BE2C (cell line): ENCODE measurements at regions not wholly inside any gene's neighbourhood (a gene's known extent, or its start where the extent isn't known, plus 50 kb on each side); places are given as distances from the start of the nearest gene placed in this dataset.

ENCODE experiments used
- DNase-seq: peaks from one replicate; pipeline ENCODE4 v3.0.0-alpha.2; 2020
- H3K27me3 ChIP-seq: fragments of 250-450 bp; sonication (Bioruptor Pico); 2 replicates; pipeline ENCODE4 v1.5.1; 2020; ENCODE audit warnings: mild to moderate bottlenecking
- H3K36me3 ChIP-seq: fragments of 250-450 bp; sonication (Bioruptor Pico); 2 replicates; pipeline ENCODE4 v1.5.1; 2020; ENCODE audit warnings: mild to moderate bottlenecking
- H3K4me1 ChIP-seq: fragments of 250-450 bp; sonication (Bioruptor Pico); 2 replicates; pipeline ENCODE4 v1.5.1; 2020
- H3K4me3 ChIP-seq: 2 replicates; pipeline ENCODE4 v1.5.1; 2011; ENCODE audit warnings: low read depth, low read length
- H3K9me3 ChIP-seq: fragments of 250-450 bp; sonication (Bioruptor Pico); 2 replicates; pipeline ENCODE4 v1.5.1; 2020
- TF ChIP-seq, protein P1 (sequence below): IDR thresholded peaks from 2 replicates; pipeline ENCODE4 v1.5.1; 2012; ENCODE audit warnings: mild to moderate bottlenecking, low read depth, low read length

DNA sequence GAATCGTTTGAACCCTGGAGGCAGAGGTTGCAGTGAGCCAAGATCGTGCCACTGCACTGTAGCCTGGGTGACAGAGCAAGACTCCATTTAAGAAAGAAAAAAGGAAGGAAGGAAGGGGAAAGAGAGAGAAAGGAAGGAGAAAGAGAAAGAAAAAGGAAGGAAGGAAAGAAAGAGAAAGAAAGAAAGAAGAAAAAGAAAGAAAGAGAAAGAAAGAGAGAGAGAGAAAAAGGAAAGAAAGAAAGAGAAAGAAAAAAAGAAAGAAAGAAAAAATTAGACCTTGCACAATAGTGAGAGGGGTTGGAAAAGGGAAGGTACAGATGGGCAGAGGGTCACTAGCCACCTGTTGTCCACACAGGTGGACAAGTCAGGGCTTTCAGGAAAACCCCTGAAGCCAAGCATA lies 57.6 kb upstream of the RTL6 start:
- DNase-seq, result no peak
- H3K9me3 ChIP-seq, result no peaks in the 10 kb centered on the region
- H3K4me3 ChIP-seq, result no peak overlapping the region
- no peaks in the 10 kb centered on the region for H3K36me3 ChIP-seq
- TF ChIP-seq, protein P1, sequence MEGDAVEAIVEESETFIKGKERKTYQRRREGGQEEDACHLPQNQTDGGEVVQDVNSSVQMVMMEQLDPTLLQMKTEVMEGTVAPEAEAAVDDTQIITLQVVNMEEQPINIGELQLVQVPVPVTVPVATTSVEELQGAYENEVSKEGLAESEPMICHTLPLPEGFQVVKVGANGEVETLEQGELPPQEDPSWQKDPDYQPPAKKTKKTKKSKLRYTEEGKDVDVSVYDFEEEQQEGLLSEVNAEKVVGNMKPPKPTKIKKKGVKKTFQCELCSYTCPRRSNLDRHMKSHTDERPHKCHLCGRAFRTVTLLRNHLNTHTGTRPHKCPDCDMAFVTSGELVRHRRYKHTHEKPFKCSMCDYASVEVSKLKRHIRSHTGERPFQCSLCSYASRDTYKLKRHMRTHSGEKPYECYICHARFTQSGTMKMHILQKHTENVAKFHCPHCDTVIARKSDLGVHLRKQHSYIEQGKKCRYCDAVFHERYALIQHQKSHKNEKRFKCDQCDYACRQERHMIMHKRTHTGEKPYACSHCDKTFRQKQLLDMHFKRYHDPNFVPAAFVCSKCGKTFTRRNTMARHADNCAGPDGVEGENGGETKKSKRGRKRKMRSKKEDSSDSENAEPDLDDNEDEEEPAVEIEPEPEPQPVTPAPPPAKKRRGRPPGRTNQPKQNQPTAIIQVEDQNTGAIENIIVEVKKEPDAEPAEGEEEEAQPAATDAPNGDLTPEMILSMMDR, result no peak
- no peaks in the 10 kb centered on the region for H3K4me1 ChIP-seq
- peaks cover 46% of the 10 kb centered on the region for H3K27me3 ChIP-seq

GRCh38 chr22:44555046-44555445 lies 57.0 kb upstream of the RTL6 start:
- Histone ChIP-seq H3K36me3 (no peaks in the 10 kb centered on the region), H3K27me3 (peaks cover 41% of the 10 kb centered on the region), H3K4me1 (no peaks in the 10 kb centered on the region), H3K9me3 (no peaks in the 10 kb centered on the region), H3K4me3 (no peak overlapping the region)
- no peak for DNase-seq
- TF ChIP-seq, protein P1, result no peak

DNA sequence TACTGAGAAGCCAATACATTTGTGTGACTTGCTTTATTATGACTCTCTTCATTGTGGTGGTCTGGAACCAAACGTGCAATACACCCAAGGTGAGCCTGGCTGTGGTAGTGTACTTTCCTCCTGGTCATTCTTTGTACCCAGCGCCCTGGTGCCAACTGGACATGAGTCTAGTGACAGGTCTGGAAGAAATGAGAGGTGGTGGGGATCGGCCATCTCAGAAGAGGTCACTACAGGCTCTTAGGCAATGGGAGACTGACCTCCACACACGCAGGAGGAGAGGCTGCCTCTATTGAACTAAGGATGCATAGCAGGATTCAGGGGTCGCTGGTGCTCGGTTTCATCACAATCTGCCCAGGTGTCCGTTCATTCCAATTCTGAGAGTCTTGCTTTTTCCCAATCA lies 56.4 kb upstream of the RTL6 start:
- Histone ChIP-seq H3K9me3 (no peaks in the 10 kb centered on the region), H3K27me3 (peaks cover 41% of the 10 kb centered on the region), H3K4me3 (no peak overlapping the region), H3K4me1 (no peaks in the 10 kb centered on the region), H3K36me3 (no peaks in the 10 kb centered on the region)
- DNase-seq, result no peak
- TF ChIP-seq, protein P1, result no peak

DNA sequence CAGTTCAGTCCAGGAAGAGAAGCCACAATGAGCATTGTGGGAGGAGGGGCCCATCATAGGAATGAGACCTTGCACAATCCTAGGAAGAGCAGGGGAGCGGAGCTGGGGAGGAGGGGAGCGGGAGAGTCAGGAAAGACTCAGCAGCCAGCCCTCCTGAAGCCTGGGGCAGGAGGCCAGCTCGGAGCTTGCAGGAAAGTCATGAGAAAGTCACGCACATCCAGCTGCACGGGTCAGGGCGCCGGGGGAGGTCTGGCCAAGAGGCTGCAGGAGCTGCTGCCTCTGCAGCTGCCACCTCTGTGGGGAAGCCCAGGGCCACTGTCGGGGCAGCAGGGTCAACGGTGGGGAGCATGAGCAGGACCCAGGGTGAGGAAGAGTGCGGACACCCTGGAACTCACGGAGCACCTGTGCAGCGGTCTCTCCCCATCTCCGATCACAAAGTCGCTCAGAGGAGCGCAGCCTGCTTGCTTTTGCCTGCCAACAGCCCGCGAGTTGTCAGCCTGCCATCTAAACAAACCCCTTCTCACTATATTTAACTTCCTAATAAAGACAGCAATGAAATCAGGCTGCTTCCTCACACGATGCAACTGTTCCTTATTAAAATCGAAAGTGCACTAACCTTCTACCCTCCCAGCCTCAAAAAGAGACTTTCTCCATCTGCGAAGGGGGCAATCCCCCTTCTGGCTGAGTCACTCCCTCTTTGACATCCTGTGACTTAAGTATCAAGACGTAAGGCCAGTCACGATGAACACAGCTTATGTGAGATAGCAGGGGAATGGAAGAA lies 52.9 kb upstream of the RTL6 start:
- H3K4me3 ChIP-seq, result no peak overlapping the region
- DNase-seq, result no peak
- no peaks in the 10 kb centered on the region for H3K36me3 ChIP-seq
- TF ChIP-seq, protein P1, result no peak
- no peaks in the 10 kb centered on the region for H3K4me1 ChIP-seq
- H3K27me3 ChIP-seq, result peaks cover 27% of the 10 kb centered on the region
- H3K9me3 ChIP-seq, result no peaks in the 10 kb centered on the region

- Histone ChIP-seq H3K36me3 (no peaks in the 10 kb centered on the region), H3K4me1 (no peaks in the 10 kb centered on the region), H3K4me3 (no peak overlapping the region), H3K9me3 (no peaks in the 10 kb centered on the region), H3K27me3 (peaks cover 15% of the 10 kb centered on the region)
- no peak for DNase-seq
- TF ChIP-seq, protein P1, result no peak
These were observed 51.7 kb upstream of the RTL6 start for GRCh38 chr22:44549701-44550100.

GRCh38 chr22:44548981-44549380 lies 50.9 kb upstream of the RTL6 start:
- Histone ChIP-seq H3K27me3 (peaks cover 8% of the 10 kb centered on the region; the same call in 1 of the 2 replicates), H3K4me1 (no peaks in the 10 kb centered on the region), H3K4me3 (no peak overlapping the region), H3K9me3 (no peaks in the 10 kb centered on the region), H3K36me3 (no peaks in the 10 kb centered on the region)
- DNase-seq, result no peak
- TF ChIP-seq, protein P1, result no peak
